ENCODE measurements at regions not wholly inside any gene's neighbourhood (a gene's known extent, or its start where the extent isn't known, plus 50 kb on each side); places are given as distances from the start of the nearest gene placed in this dataset.
"Not testable (repeated sequence)": the region's sequence is repeated elsewhere in the genome, so short reads cannot be mapped to it uniquely, and the experiment has no call there.

DNA sequence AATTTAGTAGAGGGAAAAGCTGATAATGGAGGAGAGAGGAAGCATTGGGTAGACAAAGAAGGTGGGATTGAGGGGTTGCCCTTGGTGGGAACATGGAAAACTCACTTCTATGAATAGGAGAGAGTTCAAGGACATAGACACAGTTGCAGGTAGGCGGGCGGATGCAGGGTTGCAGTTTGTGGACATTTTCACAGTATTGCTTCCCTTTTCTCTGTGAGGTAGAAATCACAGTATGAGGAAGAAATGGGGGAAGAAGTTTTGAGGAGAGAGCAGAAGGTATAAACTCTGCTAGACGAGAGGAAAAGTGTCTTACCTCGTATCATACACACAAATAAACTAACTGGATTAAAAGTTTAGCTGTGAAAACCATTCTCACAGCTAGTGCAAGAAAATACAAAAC, 200.7 kb upstream of the ECI2 start:
- Histone ChIP-seq H3K9me3 (replicated peaks; ENCODE audit: control insufficient read depth, insufficient read depth, low read length) (no peaks in the 10 kb centered on the region), H3K27ac (ENCODE audit: insufficient read depth, low read depth, low read length) (no peak overlapping the region), H3K79me2 (ENCODE audit: control insufficient read depth, insufficient read depth, low read length) (no peaks in the 10 kb centered on the region), H3K27me3 (ENCODE audit: control insufficient read depth in 2 of 2, insufficient read depth in 2 of 2, low read length in 2 of 2) (peaks cover 4 to 6% of the 10 kb centered on the region in 2 experiments), H3K9me1 (replicated peaks; ENCODE audit: control insufficient read depth, extremely low read depth, insufficient read depth, low read length) (no peaks in the 10 kb centered on the region), H3K4me1 (ENCODE audit: control insufficient read depth, extremely low read depth, insufficient read depth, low read length) (no peaks in the 10 kb centered on the region), H3K9ac (replicated peaks; ENCODE audit: extremely low read depth, insufficient read depth, low read length) (no peak overlapping the region), H4K20me1 (replicated peaks; ENCODE audit: control insufficient read depth, extremely low read depth, insufficient read depth, low read length) (no peaks in the 10 kb centered on the region), H3K4me2 (ENCODE audit: insufficient read depth, low read length) (no peak overlapping the region), H2AFZ (ENCODE audit: low read depth, low read length) (no peak overlapping the region), H3K36me3 (ENCODE audit: control insufficient read depth in 2 of 2, extremely low read depth in 1 of 2, insufficient read depth in 2 of 2, low read length in 2 of 2) (no peaks in the 10 kb centered on the region), H3K4me3 (replicated peaks in 1 of 3; ENCODE audit: insufficient read depth in 1 of 3, low read depth in 1 of 3, low read length in 3 of 3) (no peak overlapping the region)
- intact Hi-C loops (cut with micrococcal nuclease) (no loop called here), dilution Hi-C loops (cut with MboI; ENCODE audit: extremely low pct_ligation_motif_present, low sequenced_read_pairs) (no loop called here)
- DNase-seq (ENCODE audit: low read depth, low spot score) (no peak), FAIRE-seq (no peak)
- TF ChIP-seq GATA2 (IDR thresholded peaks at IDR 0.05; ENCODE audit: insufficient read depth, insufficient read length, low read depth, low read length) = no peak
- TF ChIP-seq CTCF (IDR thresholded peaks at IDR 0.05; ENCODE audit: extremely low read depth in 1 of 2, insufficient read depth in 1 of 2, low read depth in 1 of 2, low read length in 2 of 2) = no peak
- TF ChIP-seq FOS (IDR thresholded peaks at IDR 0.05; ENCODE audit: borderline replicate concordance, insufficient read depth, low read length) = no peak
- TF ChIP-seq, protein P1, sequence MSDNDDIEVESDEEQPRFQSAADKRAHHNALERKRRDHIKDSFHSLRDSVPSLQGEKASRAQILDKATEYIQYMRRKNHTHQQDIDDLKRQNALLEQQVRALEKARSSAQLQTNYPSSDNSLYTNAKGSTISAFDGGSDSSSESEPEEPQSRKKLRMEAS (IDR thresholded peaks at IDR 0.05; ENCODE audit: insufficient read depth, insufficient read length) = no peak
- TF ChIP-seq EZH2 (IDR thresholded peaks at IDR 0.05; ENCODE audit: borderline replicate concordance, low read depth, low read length, severe bottlenecking) = no peak
- TF ChIP-seq POLR2AphosphoS5 (IDR thresholded peaks at IDR 0.05; ENCODE audit: insufficient read depth, low read depth, low read length) = no peak
- TF ChIP-seq POLR2A (IDR thresholded peaks at IDR 0.05; ENCODE audit: low read depth, low read length) = no peak
- TF ChIP-seq MYC (IDR thresholded peaks at IDR 0.05; ENCODE audit: low read depth, low read length) = no peak
- ChIA-PET CTCF (no interaction called here), POLR2A (no interaction called here)
- BruUV-seq (replicated peaks) = no TSS peak

GRCh38 chr6:4334158-4334740, 198.9 kb upstream of the ECI2 start:
- H3K36me3 ChIP-seq (ENCODE audit: control insufficient read depth in 2 of 2, extremely low read depth in 1 of 2, insufficient read depth in 2 of 2, low read length in 2 of 2); H2AFZ ChIP-seq (ENCODE audit: low read depth, low read length); H3K4me1 ChIP-seq (ENCODE audit: control insufficient read depth, extremely low read depth, insufficient read depth, low read length); H3K9me3 ChIP-seq (replicated peaks; ENCODE audit: control insufficient read depth, insufficient read depth, low read length); H3K79me2 ChIP-seq (ENCODE audit: control insufficient read depth, insufficient read depth, low read length); POLR2A ChIA-PET; H4K20me1 ChIP-seq (replicated peaks; ENCODE audit: control insufficient read depth, extremely low read depth, insufficient read depth, low read length); H3K9me1 ChIP-seq (replicated peaks; ENCODE audit: control insufficient read depth, extremely low read depth, insufficient read depth, low read length); H3K4me3 ChIP-seq (replicated peaks in 1 of 3; ENCODE audit: insufficient read depth in 1 of 3, low read depth in 1 of 3, low read length in 3 of 3); FAIRE-seq; H3K9ac ChIP-seq (replicated peaks; ENCODE audit: extremely low read depth, insufficient read depth, low read length); CTCF ChIA-PET; H3K27ac ChIP-seq (ENCODE audit: insufficient read depth, low read depth, low read length); dilution Hi-C loops (cut with MboI; ENCODE audit: extremely low pct_ligation_motif_present, low sequenced_read_pairs); DNase-seq (ENCODE audit: low read depth, low spot score); H3K27me3 ChIP-seq (ENCODE audit: control insufficient read depth in 2 of 2, insufficient read depth in 2 of 2, low read length in 2 of 2); H3K4me2 ChIP-seq (ENCODE audit: insufficient read depth, low read length); intact Hi-C loops (cut with micrococcal nuclease); BruUV-seq (replicated peaks): not testable (repeated sequence)
